Activated naive CD4-positive, alpha-beta T cell treated with anti-CD3 and anti-CD28 coated beads, Interleukin-2, amount 50 U/mL, for 16 hours (primary cell): ENCODE measurements at regions not wholly inside any gene's neighbourhood (a gene's known extent, or its start where the extent isn't known, plus 50 kb on each side); places are given as distances from the start of the nearest gene placed in this dataset.
"Not testable (repeated sequence)": the region's sequence is repeated elsewhere in the genome, so short reads cannot be mapped to it uniquely, and the experiment has no call there.

Experiments
- DNase-seq: peaks from one replicate; pipeline ENCODE4 v3.0.0-alpha.2; 2020

DNA sequence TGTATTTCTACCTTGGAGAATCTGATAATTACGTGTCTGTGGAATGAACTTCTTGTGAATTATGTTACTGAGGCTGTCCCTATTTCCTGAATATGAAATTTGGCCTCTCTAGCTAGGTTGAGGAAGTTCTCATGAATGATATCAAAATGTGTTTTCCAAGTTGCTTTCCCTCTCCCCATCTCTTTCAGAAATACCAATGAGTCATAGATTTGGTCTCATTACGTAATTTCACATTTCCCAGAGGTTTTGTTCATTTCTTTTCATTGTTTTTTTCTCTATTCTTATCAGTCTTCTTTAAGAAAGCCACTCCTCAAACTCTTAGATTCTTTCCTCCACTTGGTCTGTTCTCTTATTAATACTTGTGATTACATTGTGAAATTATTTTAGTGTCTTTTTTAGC, 923.8 kb upstream of the CDH9 start:
- DNase-seq = no peak

DNA sequence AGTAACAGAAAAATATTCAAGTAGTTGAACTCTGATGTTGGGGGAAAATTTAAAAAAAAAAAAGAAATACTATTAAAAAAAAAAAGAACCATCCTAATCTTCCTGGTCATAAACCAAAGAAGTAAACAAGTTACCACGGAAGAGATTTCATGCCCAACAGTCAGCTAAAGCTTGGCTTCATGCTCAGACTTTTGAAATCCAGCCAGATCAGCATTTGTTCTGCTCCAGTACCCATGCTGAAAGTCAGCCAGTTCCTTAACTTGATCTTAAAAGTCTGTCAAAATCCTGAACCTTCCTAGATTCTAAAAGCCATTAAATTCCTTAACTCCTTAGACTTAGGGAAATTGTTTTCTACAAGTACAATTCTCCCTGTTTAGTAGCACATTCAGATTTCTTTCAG, 908.7 kb upstream of the CDH9 start:
- no peak for DNase-seq

DNA sequence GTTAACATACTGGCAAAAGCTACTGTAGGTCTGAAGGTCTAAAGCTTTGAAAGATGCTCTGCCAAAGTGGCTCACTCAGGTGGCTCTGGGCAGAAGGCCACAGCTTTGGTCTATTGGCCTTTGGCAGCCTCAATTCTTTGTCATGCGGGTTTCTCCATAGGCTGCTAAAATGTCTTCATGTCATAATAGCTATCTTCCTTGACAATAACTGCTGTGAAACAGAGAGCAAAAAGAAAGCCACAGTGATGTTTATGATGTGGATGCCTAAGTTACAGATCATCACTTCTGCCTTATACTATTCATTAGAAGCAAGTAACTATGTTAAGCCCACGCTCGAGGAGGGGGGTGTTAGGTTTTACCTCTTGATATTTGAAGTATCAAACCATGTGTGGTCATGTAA, 906.1 kb upstream of the CDH9 start:
- no peak for DNase-seq

DNA sequence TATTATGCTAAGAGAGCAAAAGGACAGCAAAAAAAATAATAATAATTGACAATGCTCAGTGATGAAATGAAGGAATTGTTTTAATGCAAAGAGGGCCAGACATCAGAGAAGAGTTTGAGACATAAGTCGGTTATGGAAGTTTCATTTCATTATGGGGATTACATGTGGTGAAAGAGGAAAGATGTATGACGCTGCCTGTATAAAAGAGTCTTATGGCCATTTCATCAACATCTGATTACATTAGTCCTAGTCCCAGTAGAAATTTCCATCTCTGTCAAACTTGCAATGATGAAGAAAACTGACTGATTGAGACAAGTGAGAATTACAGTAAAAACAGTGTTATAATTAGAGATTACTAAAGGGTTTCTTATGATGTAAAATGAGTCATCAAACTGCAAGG, 900.6 kb upstream of the CDH9 start:
- DNase-seq = no peak

DNA sequence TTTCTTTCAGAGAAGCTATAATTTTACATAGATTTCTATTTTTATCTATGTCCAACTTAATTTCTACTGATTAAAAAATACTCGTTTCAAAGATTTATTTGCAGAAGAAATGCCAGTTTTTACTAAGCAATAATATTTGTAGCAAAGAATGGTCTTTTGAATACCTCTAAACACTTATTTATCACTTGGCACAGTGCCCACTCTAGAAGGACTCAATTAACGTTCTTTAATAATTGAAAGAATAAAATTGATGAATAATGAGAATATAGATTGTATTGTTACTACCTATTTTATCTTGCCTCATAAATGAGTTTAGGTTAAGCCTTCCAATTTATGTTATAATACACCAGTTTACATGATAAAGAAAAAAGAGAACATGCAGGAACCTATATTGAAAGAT, 889.7 kb upstream of the CDH9 start:
- no peak for DNase-seq

DNA sequence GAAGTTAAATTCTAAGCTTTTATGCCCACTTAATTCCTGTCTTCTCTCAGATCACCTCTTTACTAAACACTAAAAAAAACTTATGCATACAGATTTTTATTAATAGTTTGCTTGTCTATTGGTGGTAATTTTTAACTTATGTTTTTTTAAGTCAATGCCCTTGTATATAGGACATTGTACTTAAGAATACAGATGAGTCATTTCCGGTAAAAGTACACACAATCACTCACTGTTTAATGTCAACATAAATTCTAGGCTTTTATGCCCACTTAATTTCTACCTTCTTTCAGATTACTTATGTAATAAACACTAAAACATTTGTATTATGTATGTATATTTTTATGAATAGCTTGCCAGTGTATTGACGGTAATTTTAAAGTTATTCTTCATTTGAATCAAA, 872.8 kb upstream of the CDH9 start:
- DNase-seq = no peak

DNA sequence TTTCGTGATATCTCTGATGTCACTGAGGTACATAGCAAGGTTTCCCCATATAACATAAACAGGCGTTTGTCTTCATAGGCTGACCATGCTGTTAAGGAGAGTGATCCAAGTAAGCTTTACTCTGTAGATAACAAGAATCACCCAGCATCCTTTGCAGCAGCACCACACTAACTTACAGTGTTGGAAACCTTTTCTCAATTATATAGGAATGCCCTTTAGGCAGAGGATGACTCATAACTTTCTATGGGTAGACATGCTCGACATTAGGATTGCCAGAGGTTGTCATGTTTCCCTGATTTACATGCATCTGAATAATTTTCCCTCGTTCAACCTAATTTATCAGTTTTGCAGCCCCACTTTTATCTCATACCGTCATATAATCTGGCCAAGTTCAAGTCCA, 870.0 kb upstream of the CDH9 start:
- DNase-seq = no peak

DNA sequence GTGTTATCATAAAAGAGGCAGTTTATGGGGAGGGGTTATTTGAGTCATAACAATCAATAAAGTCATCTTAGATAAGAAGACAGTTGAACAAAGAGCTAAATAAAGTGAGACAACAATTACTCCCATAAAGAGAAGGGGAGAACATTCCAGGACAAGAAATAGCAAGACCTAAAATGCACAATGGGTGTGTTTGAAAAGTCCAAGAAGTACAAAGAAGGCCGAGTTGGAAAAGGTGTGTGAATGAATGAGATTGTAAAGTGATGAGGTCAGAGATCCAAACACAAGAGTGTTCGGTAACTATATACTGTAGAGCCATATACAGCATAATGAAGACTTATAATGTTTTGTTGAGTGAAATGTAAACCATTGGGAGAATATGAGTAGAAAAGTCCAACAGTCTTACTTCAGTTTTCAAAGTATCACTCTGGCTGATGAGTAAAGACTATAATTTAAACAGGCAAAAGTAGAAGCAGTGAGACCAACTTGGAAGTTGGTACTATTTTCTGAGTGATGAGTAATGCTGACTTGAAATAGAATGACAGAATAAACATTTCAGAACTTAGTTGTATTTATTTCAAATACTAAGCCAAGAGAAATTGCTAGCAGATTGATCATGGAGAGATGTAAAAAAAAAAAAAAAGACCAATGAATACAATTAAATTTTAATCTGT, 868.7 kb upstream of the CDH9 start:
- DNase-seq = no peak

DNA sequence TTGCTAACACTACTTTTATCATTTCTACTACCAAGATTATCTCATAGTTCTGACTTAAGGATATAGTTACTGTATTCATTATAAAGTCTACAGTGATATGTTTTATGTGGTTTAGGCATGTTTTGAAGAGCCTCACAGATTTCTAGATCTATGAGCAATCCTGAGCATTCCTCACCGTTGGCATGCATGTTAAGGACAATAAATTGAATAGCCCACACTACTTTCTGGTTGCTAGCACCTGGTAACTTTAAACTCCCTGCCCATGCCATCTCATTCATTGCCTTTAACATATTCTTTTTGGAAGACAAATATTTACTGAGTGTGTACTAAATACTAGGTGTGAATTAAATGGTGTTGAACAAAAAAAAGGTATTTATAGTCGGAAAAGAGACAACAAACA, 868.1 kb upstream of the CDH9 start:
- no peak for DNase-seq

DNA sequence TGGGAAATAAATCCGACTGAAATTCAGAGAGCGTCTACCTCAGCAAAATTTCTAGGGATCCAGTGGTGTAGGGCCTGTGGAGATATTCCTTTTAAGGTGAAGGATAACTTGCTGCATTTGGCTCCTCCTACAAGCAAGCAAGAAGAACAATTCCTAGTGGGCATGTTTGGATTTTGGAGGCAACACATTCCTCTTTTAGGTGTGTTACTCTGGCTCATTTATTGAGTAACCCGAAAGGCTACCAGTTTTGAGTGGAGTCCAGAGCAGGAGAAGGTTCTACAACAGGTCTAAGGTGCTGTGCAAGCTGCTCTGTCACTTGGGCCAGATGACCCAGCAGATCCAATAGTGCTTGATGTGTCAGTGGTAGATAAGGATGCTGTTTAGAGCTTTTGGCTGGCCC, 862.4 kb upstream of the CDH9 start:
- no peak for DNase-seq

DNA sequence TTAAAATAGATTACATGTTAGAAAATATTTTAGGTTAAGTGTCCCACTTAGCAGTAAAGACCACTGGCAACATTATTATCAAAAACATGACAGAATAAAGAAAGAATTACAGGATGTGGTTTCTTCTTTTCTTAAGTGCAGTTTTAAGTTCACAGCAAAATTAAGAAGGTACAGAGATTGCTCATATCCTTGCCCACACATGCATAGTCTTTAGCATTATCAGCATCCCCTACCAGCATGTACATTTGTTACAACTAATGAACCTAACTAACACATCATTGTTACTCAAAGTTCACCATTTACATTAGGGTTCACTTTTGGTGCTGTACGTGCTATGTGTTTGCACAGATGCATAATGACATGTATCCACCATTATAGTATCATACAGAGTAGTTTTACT, 837.7 kb upstream of the CDH9 start:
- no peak for DNase-seq

DNA sequence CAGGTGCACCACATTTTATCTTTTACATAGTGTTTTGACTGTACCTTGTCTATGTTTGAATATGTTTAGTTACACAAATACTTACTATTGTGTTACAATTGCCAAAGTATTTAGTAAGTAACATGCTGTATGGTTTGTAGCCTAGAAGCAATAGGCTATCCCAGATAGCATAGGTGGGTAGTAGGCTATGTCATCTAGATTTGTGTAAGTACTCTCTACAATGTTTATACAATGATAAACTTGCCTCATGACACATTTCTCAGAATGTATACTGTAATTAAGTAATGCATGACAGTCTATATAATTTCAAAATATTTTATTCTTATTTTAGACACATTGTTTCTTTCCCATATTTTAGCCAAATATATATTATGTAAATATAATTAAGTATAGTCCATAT, 836.8 kb upstream of the CDH9 start:
- DNase-seq = no peak

DNA sequence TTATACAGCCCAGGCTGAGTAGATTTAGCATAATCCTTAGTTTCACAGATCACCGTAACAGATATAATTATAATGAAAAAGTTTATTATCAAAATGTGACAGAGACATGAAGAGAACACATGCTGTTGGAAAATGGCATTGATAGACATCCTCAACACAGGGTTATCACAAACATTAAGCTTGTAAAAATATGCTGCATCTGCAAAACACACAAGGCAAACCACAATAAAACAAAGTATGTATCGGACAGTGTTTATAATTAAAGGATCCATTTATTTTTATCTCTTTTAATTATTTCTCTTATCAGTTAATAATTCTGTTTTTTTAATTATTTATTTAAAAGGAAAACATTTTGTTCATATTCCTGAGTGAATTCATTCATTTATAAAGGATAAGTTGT, 829.9 kb upstream of the CDH9 start:
- DNase-seq = no peak

DNA sequence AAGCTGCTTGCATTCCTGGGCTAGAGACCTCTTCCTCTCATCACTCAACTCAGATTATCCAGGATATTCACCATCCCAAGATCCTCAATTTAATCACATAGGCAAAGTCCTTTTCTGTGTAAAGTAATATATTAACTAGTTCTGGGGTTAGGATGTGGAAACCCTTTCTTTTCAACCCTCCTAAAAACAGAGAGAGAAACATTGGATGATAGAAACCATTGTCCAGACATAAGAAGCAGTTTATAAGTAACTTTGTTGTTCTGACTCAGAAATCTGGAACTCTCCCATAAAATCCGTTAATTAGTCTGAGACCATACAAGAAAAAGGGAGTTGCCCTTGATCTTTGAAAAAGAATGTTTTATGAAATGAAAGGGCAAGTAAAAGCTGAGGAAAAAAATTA, 817.1 kb upstream of the CDH9 start:
- no peak for DNase-seq

DNA sequence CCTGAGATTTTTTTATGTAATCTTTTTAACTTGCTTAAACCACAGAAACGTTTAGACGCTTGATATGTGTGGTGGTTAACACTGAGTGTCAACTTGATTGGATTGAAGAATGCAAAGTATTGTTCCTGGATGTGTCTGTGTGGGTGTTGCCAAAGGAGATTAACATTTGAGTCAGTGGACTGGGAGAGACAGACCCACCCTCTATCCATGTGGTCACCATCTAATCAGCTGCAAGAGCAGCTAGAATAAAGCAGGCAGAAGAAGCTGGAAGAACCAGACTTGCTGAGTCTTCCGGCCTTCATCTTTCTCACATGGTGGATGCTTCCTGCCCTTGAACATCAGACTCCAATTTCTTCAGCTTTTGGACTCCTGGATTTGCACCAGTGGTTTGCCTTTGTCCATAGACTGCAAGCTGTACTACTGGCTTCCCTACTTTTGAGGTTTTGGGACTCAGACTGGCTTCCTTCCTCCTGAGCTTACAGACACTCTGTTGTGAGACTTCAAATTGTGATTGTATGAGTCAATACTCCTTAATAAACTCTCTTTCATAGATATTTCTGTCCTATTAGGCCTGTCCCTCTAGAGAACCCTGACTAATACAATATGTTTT, 816.0 kb upstream of the CDH9 start:
- no peak for DNase-seq

DNA sequence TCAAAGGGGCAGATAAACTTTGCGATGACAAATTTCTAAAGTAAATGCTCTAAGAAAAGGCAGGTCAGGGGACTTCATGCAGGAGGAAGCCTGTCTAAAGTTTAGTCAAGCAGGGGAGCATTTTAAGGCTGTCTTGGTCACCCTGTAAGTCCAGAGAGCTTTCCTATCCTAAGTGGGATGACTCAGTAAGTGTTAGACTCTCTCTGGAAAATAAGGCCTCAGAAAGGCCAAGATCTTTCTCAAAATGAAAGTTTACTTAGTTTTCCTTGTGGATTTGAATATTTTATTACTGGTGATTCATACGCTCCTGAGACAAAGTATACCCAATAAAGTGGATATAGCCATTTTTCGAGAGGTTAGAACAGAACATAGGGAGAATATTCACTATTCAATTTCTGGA, 806.9 kb upstream of the CDH9 start:
- DNase-seq = no peak

DNA sequence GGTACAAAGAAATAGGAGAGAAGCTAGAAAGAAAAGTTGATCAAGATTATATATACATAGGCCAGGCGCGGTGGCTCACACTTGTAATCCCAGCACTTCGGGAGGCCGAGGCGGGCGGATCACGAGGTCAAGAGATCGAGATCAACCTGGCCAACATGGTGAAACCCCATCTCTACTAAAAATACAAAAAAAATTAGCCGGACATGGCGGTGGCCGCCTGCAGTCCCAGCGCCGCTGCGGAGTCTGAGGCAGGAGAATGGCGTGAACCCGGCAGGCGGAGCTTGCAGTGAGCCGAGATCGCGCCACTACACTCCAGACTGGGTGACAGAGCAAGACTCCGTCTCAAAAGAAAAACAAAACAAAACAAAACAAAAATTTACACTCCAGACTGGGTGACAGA, 798.3 kb upstream of the CDH9 start:
- DNase-seq = not testable (repeated sequence)

DNA sequence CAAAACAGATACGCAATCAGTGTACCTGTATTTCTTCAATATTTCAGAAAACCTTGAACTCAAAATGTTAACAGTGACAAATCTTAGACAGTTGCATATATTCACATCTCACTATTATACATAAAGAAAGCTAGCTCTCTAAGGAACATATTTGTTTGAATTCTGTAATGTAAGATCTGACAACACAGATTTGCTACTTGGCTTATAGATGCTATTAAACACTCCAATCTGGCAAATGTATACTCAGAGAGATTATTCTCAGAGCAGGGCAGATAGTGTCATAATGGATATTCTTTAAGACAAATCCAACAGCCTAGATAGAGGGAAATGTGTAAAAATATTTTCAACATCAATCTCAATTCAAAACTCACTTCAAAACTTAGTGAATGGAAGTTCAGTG, 794.5 kb upstream of the CDH9 start:
- DNase-seq = no peak

DNA sequence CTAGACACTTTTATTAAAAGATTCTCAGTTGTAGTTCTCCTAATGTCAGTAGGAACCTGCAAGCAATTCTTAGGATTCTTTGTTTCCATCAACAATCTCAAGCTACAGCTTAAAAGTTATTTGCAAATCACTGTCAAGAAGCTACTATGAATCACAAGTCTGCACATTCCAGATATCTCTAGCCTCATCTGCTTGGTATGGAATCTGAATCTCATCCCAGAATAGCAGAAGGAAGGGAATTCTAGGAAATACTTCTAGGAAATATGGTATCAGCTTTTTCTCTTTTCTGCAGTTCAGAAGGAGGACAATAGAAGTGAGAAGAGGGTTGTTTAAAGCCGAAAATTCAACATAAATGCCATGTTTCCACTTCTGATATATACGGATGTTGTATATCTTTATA, 792.2 kb upstream of the CDH9 start:
- no peak for DNase-seq

DNA sequence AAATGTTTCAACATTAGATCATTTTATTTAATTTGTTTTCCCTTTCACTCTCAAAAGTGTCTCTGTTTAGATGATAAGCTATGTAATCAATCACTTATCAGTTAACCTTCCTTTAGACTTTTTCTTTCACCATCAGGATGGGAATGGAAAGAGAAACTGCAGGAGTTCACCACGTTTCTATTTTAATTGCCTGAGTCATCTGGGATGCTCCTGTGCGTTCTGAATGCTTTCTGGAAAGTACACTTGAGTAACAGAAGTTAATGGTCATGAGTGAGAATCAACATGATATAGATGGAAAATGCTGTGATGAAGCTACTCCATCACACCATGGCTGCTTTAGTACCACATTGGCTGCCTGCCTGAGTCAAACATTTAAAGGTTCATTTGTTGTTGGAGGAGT, 783.3 kb upstream of the CDH9 start:
- no peak for DNase-seq

DNA sequence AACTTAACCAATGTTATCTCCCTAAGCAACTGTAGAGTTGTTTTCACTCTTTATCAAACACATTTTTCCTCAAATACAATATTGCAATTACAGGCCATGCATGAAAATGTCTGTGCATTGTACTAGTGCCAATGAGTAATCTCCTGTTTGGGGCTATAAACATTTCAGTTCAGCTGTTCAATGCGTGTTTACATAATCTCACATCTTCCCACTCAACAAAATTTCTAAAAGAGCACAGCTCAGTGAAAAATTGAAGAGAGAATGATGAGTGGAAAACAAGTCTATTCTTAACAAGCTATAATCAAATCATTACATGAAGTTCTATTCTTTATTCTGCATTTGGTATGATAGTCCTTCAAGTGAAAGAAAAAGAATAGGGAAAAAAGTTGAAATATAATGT, 780.5 kb upstream of the CDH9 start:
- DNase-seq = no peak

DNA sequence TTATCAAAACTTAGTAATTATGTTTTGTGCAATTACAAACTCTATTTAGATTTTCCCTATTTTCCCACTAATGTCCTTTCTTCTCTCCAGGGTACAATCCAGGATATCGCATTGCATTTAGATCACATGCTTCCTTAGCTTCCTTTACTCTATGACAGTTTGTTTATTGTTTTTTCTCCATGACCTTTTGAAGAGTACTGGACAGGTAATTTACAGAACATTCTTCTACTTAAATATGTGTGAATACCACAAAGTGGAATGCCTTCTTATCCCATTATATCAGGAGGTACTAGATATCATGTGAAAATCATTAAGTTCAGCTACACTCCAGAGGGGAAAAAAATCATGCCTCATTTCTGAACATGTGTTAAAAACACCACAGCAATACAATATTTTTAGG, 776.6 kb upstream of the CDH9 start:
- no peak for DNase-seq

DNA sequence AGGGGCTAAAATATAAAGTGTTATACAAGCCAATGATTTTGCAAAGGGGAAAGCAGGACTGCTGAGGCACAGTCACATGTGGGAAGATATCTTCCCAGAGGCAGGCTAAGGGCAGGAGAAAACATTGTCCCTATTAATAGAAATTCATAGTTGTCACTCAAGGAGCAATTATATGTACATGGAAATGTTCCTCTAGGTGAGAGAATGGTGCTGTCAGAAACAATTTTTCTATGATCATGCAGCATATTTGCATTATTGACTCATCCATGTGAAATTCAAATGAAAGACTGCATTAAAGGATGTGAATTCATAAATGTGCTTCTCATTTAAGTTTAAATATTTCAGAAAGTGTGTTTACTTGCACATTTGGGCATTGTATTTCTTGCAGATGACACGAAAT, 775.9 kb upstream of the CDH9 start:
- DNase-seq = no peak

DNA sequence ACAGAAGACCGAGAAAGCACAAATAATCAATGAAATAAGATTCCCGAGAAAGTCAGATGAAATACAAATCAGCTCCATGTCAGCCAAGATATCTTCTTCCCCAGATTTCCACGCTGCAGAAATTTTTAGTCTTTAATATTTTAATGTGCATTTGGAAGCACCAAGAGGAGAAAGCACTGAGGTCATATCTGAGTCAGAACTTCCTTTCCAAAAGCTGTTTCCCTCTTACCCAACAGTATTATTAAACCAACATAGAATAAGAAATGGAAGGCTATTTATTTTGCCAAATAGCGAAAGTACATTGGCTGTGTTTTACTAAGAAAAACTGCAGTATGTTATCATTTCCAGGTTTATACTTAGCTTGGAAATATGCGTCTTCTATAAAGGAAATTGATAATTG, 772.1 kb upstream of the CDH9 start:
- no peak for DNase-seq

DNA sequence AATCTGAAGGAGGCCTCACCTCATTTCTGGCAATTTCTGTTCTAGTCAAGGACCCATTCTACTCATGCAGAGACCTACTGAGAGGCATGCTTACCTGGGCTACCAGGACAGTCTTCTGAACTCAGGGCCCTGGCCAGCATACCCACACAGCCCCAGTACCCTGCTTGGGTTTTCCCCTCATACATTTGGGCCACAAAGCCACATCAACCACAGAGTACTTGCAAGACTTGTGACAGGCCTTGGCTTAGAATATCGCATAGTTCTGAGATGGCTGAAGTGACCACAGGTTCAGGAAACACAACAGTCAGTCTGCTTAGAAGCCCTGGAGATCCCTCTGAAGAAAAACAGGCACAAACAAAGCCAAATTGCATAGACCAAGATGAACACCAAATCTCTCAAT, 758.8 kb upstream of the CDH9 start:
- DNase-seq = no peak

DNA sequence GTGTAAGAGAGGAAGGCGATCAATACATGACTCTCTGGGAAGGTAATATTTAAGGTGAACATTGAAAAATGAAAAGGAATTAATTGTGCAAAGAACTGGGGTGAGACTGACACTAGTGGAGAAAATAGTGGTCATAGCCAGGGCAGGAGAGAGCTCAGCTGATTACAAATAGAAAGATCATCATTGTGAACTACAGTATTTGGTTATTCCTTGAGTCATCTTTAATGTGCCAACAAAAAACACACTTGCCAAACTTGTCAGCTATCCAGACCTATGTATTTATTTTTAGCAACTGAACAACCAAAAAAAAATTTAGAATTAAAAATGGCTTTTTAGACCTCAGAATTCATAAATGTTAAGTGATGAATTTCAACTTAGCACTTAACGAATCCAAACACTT, 749.8 kb upstream of the CDH9 start:
- DNase-seq = no peak
